ENCODE measurements at regions not wholly inside any gene's neighbourhood (a gene's known extent, or its start where the extent isn't known, plus 50 kb on each side); places are given as distances from the start of the nearest gene placed in this dataset.

GRCh38 chr19:30093966-30094755 is 152.1 kb downstream of the URI1 start:
- intact Hi-C loops (cut with DNase I): no loop called here
- no peak overlapping the region for H3K27ac ChIP-seq
- DNase-seq (ENCODE audit: extremely low spot score in 2 of 2): no peak
- TF ChIP-seq POLR2AphosphoS5 (IDR thresholded peaks at IDR 0.05; ENCODE audit: insufficient read depth in 1 of 2, low read depth in 1 of 2) (no peak), CTCF (IDR thresholded peaks at IDR 0.05) (no peak), POLR2A (IDR thresholded peaks at IDR 0.05) (no peak)
- no peaks in the 10 kb centered on the region for H3K4me1 ChIP-seq
- H3K27me3 ChIP-seq: no peaks in the 10 kb centered on the region
- no peak overlapping the region for H3K4me3 ChIP-seq
- H3K9me3 ChIP-seq: no peaks in the 10 kb centered on the region
- H3K36me3 ChIP-seq: no peaks in the 10 kb centered on the region

- H3K4me1 ChIP-seq: no peaks in the 10 kb centered on the region
- no peaks in the 10 kb centered on the region for H3K9me3 ChIP-seq
- no peak overlapping the region for H3K27ac ChIP-seq
- no peaks in the 10 kb centered on the region for H3K36me3 ChIP-seq
- DNase-seq (ENCODE audit: extremely low spot score in 2 of 2): no peak
- no peak for TF ChIP-seq POLR2AphosphoS5 (IDR thresholded peaks at IDR 0.05; ENCODE audit: insufficient read depth in 1 of 2, low read depth in 1 of 2)
- no peak for TF ChIP-seq CTCF (IDR thresholded peaks at IDR 0.05)
- intact Hi-C loops (cut with DNase I): no loop called here
- no peaks in the 10 kb centered on the region for H3K27me3 ChIP-seq
- H3K4me3 ChIP-seq: no peak overlapping the region
These were observed 152.7 kb downstream of the URI1 start for GRCh38 chr19:30094756-30095140.

- Histone ChIP-seq H3K27ac (no peak overlapping the region), H3K4me1 (no peaks in the 10 kb centered on the region), H3K36me3 (no peaks in the 10 kb centered on the region), H3K4me3 (no peak overlapping the region), H3K9me3 (no peaks in the 10 kb centered on the region), H3K27me3 (no peaks in the 10 kb centered on the region)
- DNase-seq (ENCODE audit: extremely low spot score in 2 of 2): no peak
- TF ChIP-seq POLR2A (IDR thresholded peaks at IDR 0.05) (no peak), CTCF (IDR thresholded peaks at IDR 0.05) (no peak), POLR2AphosphoS5 (IDR thresholded peaks at IDR 0.05; ENCODE audit: insufficient read depth in 1 of 2, low read depth in 1 of 2) (no peak)
- intact Hi-C loops (cut with DNase I): no loop called here
These were observed 153.1 kb downstream of the URI1 start for GRCh38 chr19:30095171-30095570.

GRCh38 chr19:30096596-30097370 is 154.7 kb downstream of the URI1 start:
- Histone ChIP-seq H3K4me1 (no peaks in the 10 kb centered on the region), H3K27ac (no peak overlapping the region), H3K9me3 (no peaks in the 10 kb centered on the region), H3K27me3 (no peaks in the 10 kb centered on the region), H3K4me3 (no peak overlapping the region), H3K36me3 (no peaks in the 10 kb centered on the region)
- TF ChIP-seq POLR2A (IDR thresholded peaks at IDR 0.05): no peak
- no peak for TF ChIP-seq CTCF (IDR thresholded peaks at IDR 0.05)
- TF ChIP-seq POLR2AphosphoS5 (IDR thresholded peaks at IDR 0.05; ENCODE audit: insufficient read depth in 1 of 2, low read depth in 1 of 2): no peak
- DNase-seq (ENCODE audit: extremely low spot score in 2 of 2): no peak
- intact Hi-C loops (cut with DNase I): no loop called here
